Astrocyte (in vitro differentiated cells and primary cell): ENCODE measurements at regions not wholly inside any gene's neighbourhood (a gene's known extent, or its start where the extent isn't known, plus 50 kb on each side); places are given as distances from the start of the nearest gene placed in this dataset.

Experiments
- DNase-seq: peaks from one replicate; pipeline ENCODE4 v3.0.0-alpha.2; 2010; ENCODE audit warnings: low read depth
- FAIRE-seq: peaks from 2 replicates; lab custom pipeline; 2011; peaks lifted over from hg19 to GRCh38; lab: Jason Lieb, UNC
- H2AFZ ChIP-seq: 2 replicates; pipeline ENCODE4 v1.6.0; 2012; ENCODE audit warnings: low read depth, low read length, inconsistent platforms
- H3K27ac ChIP-seq: 2 replicates; pipeline ENCODE4 v1.5.1; 2011; ENCODE audit warnings: low read depth, low read length, inconsistent platforms
- H3K27me3 ChIP-seq: 2 replicates; pipeline ENCODE4 v1.6.0; 2011; ENCODE audit warnings: low read length, inconsistent platforms; ENCODE audit not compliant: insufficient read depth
- H3K36me3 ChIP-seq: 2 replicates; pipeline ENCODE4 v1.5.1; 2011; ENCODE audit warnings: low read length, inconsistent platforms; ENCODE audit not compliant: insufficient read depth
- H3K4me1 ChIP-seq: 2 replicates; pipeline ENCODE4 v1.5.1; 2011; ENCODE audit warnings: low read length, inconsistent platforms; ENCODE audit not compliant: insufficient read depth
- H3K4me2 ChIP-seq: 2 replicates; pipeline ENCODE4 v1.6.0; 2012; ENCODE audit warnings: low read length, inconsistent platforms
- H3K4me3 ChIP-seq: 2 replicates; pipeline ENCODE4 v1.5.1; 2011; ENCODE audit warnings: low read depth, mild to moderate bottlenecking, low read length, inconsistent platforms; ENCODE audit not compliant: insufficient read depth
- H3K79me2 ChIP-seq: 2 replicates; pipeline ENCODE4 v1.6.0; 2012; ENCODE audit warnings: mild to moderate bottlenecking, low read length, inconsistent platforms; ENCODE audit not compliant: insufficient read depth
- H3K9ac ChIP-seq: 2 replicates; pipeline ENCODE4 v1.6.0; 2012; ENCODE audit warnings: mild to moderate bottlenecking, low read length, inconsistent platforms
- H3K9me3 ChIP-seq: 2 replicates; pipeline ENCODE4 v1.5.1; 2012; ENCODE audit warnings: low read depth, mild to moderate bottlenecking, low read length, inconsistent platforms; ENCODE audit not compliant: insufficient read depth
- H4K20me1 ChIP-seq: 2 replicates; pipeline ENCODE4 v1.6.0; 2012; ENCODE audit warnings: low read length, inconsistent platforms; ENCODE audit not compliant: insufficient read depth
- H3K27ac Mint-ChIP-seq: one replicate; pipeline ENCODE4 v1.8.0; 2021; ENCODE audit warnings: mild to moderate bottlenecking, mixed read lengths; ENCODE audit not compliant: unreplicated experiment
- H3K27me3 Mint-ChIP-seq: one replicate; pipeline ENCODE4 v1.8.0; 2021; ENCODE audit warnings: low read depth, mixed read lengths; ENCODE audit not compliant: unreplicated experiment
- H3K36me3 Mint-ChIP-seq: one replicate; pipeline ENCODE4 v1.8.0; 2021; ENCODE audit warnings: low read depth, mixed read lengths; ENCODE audit not compliant: unreplicated experiment
- H3K4me1 Mint-ChIP-seq: one replicate; pipeline ENCODE4 v1.8.0; 2021; ENCODE audit warnings: low read depth, mixed read lengths; ENCODE audit not compliant: unreplicated experiment
- H3K4me3 Mint-ChIP-seq: one replicate; pipeline ENCODE4 v1.8.0; 2021; ENCODE audit warnings: mild to moderate bottlenecking, moderate library complexity, mixed read lengths; ENCODE audit not compliant: unreplicated experiment
- H3K9me3 Mint-ChIP-seq: one replicate; pipeline ENCODE4 v1.8.0; 2021; ENCODE audit warnings: mild to moderate bottlenecking, mixed read lengths; ENCODE audit not compliant: unreplicated experiment
- CTCF ChIP-seq: IDR thresholded peaks from 2 replicates; pipeline ENCODE4 v1.5.1; 2011; ENCODE audit warnings: low read depth, mild to moderate bottlenecking, inconsistent platforms, low read length, moderate library complexity; ENCODE audit not compliant: insufficient read depth
- EZH2 ChIP-seq: IDR thresholded peaks from 2 replicates; pipeline ENCODE4 v1.6.1; 2012; ENCODE audit warnings: mild to moderate bottlenecking, low read length, inconsistent platforms; ENCODE audit not compliant: insufficient read depth

GRCh38 chr4:115655626-115656025, 542.2 kb upstream of the NDST4 start:
- Mint-ChIP-seq H3K27me3 (no peaks in the 10 kb centered on the region), H3K9me3 (peaks cover 5% of the 10 kb centered on the region), H3K4me1 (no peaks in the 10 kb centered on the region), H3K27ac (no peak overlapping the region), H3K36me3 (no peaks in the 10 kb centered on the region), H3K4me3 (no peak overlapping the region)
- no peak overlapping the region for H2AFZ ChIP-seq
- H3K9ac ChIP-seq = no peak overlapping the region
- no peak overlapping the region for H3K4me2 ChIP-seq
- no peak for FAIRE-seq
- no peak overlapping the region for H3K27ac ChIP-seq
- DNase-seq = no peak
- no peaks in the 10 kb centered on the region for H3K27me3 ChIP-seq
- H4K20me1 ChIP-seq = no peaks in the 10 kb centered on the region
- H3K36me3 ChIP-seq = no peaks in the 10 kb centered on the region
- TF ChIP-seq EZH2 = no peak
- no peak for TF ChIP-seq CTCF
- no peaks in the 10 kb centered on the region for H3K4me1 ChIP-seq
- no peak overlapping the region for H3K4me3 ChIP-seq
- H3K79me2 ChIP-seq = no peaks in the 10 kb centered on the region
- H3K9me3 ChIP-seq = no peaks in the 10 kb centered on the region

GRCh38 chr4:115648786-115649185, 535.4 kb upstream of the NDST4 start:
- FAIRE-seq = no peak
- H3K4me1 ChIP-seq = no peaks in the 10 kb centered on the region
- no peak overlapping the region for H2AFZ ChIP-seq
- H3K27me3 ChIP-seq = no peaks in the 10 kb centered on the region
- H3K27ac ChIP-seq = no peak overlapping the region
- TF ChIP-seq EZH2 = no peak
- no peak for TF ChIP-seq CTCF
- H3K4me3 ChIP-seq = no peak overlapping the region
- H3K4me3 Mint-ChIP-seq = no peak overlapping the region
- no peaks in the 10 kb centered on the region for H3K36me3 Mint-ChIP-seq
- no peaks in the 10 kb centered on the region for H4K20me1 ChIP-seq
- no peak overlapping the region for H3K9ac ChIP-seq
- H3K27ac Mint-ChIP-seq = no peak overlapping the region
- H3K4me2 ChIP-seq = no peak overlapping the region
- H3K4me1 Mint-ChIP-seq = no peaks in the 10 kb centered on the region
- peaks cover 2% of the 10 kb centered on the region for H3K9me3 Mint-ChIP-seq
- no peaks in the 10 kb centered on the region for H3K9me3 ChIP-seq
- no peaks in the 10 kb centered on the region for H3K79me2 ChIP-seq
- H3K36me3 ChIP-seq = no peaks in the 10 kb centered on the region
- no peaks in the 10 kb centered on the region for H3K27me3 Mint-ChIP-seq
- DNase-seq = no peak

GRCh38 chr4:115629270-115629669, 515.9 kb upstream of the NDST4 start:
- no peak overlapping the region for H3K4me2 ChIP-seq
- H3K36me3 Mint-ChIP-seq = no peaks in the 10 kb centered on the region
- TF ChIP-seq EZH2 (no peak), CTCF (no peak)

More at GRCh38 chr4:115629270-115629669, 515.9 kb upstream of the NDST4 start:
- Histone ChIP-seq H3K4me3 (no peak overlapping the region), H3K79me2 (no peaks in the 10 kb centered on the region), H3K9ac (no peak overlapping the region), H3K36me3 (no peaks in the 10 kb centered on the region), H3K27ac (no peak overlapping the region), H3K27me3 (no peaks in the 10 kb centered on the region), H4K20me1 (no peaks in the 10 kb centered on the region), H2AFZ (no peak overlapping the region), H3K4me1 (no peaks in the 10 kb centered on the region), H3K9me3 (no peaks in the 10 kb centered on the region)
- no peak for DNase-seq
- peaks cover 3% of the 10 kb centered on the region for H3K4me1 Mint-ChIP-seq
- H3K27ac Mint-ChIP-seq = no peak overlapping the region
- no peaks in the 10 kb centered on the region for H3K9me3 Mint-ChIP-seq
- H3K4me3 Mint-ChIP-seq = no peak overlapping the region
- FAIRE-seq = no peak
- no peaks in the 10 kb centered on the region for H3K27me3 Mint-ChIP-seq
